Hematopoietic multipotent progenitor cell treated with erythropoietin and hydrocortisone succinate and interleukin-3 and kit ligand, for 8 days (in vitro differentiated cells): ENCODE measurements at regions not wholly inside any gene's neighbourhood (a gene's known extent, or its start where the extent isn't known, plus 50 kb on each side); places are given as distances from the start of the nearest gene placed in this dataset.
"Not testable (repeated sequence)": the region's sequence is repeated elsewhere in the genome, so short reads cannot be mapped to it uniquely, and the experiment has no call there.

ENCODE experiments used
- DNase-seq: peaks from one replicate; pipeline ENCODE4 v3.0.0-alpha.2; 2015

DNA sequence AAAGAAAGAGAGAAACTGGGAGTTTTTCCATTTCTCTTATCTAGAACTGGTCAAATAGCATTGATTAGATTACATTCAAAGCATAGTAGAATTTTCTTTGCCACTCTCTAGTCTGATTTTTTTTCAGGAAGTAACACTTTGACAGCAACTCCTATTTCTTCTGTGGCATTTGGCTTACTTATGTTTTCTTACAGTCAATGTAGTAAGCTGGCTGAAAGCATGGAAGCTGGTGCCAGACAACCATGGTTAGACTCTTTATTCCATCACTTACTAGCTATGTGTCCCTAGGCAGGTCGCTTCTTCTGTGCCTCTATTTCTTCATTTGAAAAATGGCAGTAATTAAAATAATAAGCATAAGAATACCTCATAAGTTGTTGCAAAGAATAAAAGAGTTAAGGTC, 54.2 kb upstream of the OPRM1 start:
- DNase-seq = no peak

DNA sequence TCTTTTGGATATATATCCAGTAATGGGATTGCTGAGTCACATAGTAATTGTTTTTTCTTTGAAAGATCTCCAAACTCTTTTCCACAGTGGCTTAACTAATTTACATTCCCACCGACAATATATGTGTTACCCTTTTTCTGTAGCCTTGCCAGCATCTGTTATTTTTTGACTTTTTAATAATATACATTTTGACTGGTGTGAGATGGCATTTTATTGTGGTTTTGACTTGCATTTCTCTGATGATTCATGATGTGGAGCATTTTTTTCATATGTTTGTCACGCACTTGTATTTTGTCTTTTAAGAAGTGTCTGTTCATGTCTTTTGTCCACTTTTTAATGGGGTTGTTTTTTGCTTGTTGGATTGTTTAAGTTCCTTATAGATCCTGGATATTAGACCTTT, 58.9 kb upstream of the OPRM1 start:
- no peak for DNase-seq

DNA sequence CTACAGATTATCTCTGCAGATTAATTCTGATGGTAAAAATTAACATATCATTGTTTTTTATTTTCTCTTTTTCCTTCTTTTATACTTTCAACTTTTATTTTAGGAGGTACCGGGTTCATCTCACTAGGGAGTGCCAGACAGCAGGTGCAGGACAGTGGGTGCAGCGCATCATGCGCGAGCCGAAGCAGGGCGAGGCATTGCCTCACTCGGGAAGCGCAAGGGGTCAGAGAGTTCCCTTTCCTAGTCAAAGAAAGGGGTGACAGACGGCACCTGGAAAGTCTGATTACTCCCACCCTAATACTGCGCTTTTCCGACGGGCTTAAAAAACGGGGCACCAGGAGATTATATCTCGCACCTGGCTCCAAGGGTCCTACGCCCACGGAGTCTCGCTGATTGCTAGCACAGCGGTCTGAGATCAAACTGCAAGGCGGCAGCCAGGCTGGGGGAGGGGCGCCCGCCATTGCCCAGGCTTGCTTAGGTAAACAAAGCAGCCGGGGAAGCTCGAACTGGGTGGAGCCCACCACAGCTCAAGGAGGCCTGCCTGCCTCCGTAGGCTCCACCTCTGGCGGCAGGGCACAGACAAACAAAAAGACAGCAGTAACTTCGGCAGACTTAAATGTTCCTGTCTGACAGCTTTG, 60.0 kb upstream of the OPRM1 start:
- not testable (repeated sequence) for DNase-seq

DNA sequence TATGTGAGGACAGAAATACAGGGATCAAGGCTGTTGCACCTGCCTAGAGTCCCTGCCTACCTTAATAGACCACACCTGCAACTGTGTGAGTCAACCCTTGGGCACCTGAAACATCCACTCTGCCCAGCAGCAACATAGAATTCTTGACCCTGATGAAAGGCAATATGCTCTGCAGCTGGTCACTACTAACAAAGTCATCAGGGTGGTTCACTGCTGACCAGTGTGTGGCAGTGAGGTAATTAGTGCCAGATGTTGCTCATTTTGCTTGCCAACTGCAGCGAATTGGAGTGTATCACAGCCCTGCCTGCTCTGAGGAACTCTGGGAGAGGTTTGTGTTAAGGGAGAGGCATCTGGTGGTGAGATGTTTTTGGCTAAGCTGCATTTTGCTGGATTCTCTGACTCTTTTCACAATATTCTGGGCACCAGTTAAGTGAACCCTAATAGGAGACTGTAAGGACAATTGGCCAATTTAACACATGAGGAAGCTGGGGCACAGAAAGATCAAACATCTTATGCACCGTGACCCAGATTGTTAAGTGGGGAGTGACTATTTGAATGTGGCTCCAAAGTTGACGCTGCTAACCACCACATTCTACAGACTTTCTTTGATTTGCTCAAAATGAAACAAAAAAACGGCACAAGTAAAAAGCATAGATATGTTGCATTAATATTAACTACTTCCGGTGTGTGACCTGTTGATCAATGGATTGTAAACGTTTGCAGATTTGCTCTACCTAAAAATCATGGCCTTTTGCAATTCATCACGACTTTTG, 61.9 kb upstream of the OPRM1 start:
- DNase-seq = no peak

DNA sequence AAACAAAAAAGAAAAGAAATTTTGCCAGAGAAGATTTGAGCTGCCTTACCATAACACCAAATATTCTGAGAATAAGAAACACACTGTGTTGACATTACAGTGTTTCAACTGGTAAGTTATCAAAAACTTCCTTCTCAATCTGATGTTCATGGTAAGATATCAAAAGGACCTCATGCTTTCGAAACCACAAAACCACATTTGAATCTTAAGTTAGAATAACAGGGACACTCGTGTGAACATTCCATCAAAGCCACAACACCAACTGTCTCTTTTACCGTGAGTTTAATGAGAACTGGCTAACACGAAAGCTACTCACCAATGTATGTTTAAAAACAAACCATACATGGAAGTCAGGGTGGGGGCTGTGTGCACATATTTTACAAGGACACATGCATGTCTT, 73.0 kb upstream of the OPRM1 start:
- peak; percentile 2 for DNase-seq

DNA sequence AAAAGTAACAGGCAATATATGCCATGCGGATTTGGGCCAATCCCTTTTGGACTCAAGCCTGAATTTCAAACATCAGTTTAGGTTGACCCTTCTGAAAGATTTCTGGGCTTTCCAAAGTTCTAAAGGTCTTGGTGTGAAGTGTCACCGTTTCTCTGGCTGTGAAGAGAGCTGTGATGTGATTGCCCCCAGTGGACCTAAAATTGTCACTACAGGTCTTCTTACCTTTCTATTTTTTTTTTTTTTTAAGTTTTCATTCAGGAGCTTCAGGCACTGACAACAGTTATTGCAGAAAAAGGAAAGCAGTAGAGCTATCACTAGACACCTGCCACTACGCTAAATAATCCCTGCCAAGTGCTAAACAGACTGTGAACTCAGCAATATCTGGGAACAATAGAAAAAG, 75.7 kb upstream of the OPRM1 start:
- no peak for DNase-seq

DNA sequence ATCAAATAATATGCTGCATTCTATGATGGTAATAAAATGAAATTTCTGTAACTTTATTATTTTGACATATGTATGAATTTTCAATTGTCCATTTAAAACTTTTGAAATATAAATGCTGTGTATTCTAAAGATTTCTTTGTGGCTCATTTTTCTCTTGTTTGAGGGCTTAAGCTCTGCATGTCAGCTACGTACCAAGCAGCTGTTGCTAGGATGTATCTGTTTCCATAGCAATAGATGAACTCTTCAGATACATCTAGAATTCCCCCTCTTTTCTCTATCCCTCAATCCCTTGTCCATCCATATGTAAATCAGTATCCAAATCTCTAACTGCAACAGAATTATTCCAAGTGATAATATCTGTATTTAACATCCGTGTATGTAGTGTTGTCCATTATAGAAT, 76.5 kb upstream of the OPRM1 start:
- no peak for DNase-seq

DNA sequence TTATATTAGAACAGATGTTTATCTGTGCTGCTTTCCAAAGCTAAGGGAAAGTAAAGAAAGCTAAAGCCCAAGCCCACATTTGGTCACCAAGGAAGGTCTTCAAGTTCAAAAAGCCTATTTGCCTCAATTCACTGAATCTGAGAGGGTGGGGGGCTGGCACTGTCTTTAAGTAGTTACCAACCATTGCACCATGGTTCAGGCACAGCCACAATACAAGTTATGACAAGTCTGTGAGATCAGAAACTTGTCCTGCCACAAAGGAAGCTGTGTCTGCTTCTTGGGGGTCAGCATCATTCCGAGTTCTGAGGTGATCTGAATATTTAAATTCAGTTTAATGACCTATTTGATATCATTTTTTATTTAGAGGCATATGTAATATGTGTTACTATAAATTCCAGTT, 78.3 kb upstream of the OPRM1 start:
- no peak for DNase-seq

DNA sequence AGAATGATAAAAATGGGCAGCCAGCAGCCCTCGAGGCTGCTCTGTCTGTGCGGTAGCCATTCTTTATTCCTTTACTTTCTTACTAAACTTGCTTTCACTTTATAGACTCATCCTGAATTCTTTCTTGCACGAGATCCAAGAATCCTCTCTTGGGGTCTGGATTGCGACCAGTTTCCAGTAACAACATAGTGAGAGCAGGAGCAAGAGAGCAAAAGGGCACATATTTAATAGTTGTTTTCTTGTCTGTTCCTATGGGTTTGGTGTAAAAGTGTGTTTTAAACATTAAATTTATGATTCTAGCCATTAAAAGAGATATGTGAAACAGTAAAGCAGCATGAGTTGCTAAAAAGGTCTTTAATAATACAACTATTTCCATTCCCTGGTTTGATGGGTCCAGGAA, 78.8 kb upstream of the OPRM1 start:
- DNase-seq = no peak

DNA sequence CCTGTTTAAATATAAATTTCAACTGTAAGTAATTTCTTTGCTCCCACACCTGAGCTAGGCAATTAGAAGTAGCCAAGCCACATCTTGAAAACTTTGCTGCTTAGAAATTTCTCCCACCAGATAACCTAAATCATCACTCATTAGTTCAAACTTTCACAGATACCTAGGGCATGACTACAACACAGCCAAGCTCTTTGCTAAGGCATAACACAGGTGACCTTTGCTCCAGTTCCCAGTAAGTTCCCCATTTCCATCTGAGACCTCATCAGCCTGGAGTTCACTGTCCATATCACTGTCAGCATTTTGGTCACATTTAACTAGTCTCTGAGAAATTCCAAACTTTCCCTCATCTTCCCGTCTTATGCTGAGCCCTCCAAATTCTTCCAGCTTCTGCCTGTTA, 79.8 kb upstream of the OPRM1 start:
- DNase-seq = no peak

DNA sequence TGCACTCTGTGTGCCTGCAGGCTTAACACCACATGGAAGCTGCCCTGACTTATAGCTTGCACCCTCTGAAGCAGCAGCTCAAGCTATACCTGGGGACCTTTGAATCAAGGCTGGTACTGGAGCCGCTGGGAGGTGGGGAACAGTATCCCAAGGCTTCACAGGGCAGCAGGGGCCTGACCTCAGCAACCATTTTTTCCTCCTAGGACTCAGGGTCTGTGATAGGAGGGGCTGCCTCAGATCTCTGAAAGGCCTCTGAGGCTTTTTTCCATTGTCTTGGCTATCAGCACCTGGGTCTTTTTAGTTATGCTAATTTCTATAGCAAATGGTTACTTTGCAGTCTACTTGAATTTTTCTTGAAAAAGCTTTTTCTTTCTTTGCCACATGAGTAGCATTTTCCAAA, 80.2 kb upstream of the OPRM1 start:
- DNase-seq = no peak

DNA sequence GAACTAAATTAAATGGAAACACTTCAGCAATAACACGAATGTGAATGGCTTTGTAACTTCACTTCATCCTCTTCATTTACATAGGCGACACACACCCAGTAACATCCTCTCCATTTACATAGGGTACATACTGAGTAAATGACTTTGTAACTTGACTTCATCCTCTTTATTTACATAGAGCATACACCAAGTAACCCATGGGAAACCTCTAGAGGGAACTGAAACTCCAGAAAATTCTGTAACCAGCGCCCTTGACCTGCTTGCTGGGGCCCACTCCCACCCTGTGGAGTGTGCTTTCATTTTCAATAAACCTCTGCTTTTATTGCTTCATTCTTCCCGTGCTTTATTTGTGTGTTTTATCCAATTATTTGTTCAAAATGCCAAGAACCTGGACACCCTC, 81.6 kb upstream of the OPRM1 start:
- DNase-seq = no peak

DNA sequence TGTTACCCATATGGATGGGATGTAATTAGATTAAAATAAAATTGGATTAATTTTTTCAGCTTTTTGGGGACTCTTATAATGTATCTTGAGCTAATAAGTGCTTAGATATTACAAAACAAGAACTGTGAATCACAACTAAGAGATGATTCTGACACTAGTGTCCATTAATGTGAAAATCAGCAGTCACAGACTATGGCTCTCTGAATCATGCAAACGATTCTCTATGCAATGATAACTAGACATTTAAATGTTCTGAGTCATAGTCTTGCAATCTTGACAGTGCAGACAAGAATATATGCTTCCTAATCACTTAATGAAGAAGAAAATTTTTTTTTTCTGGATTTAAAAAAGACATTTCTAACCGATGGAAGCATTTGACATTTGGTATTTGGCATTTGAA, 82.2 kb upstream of the OPRM1 start:
- DNase-seq = no peak

DNA sequence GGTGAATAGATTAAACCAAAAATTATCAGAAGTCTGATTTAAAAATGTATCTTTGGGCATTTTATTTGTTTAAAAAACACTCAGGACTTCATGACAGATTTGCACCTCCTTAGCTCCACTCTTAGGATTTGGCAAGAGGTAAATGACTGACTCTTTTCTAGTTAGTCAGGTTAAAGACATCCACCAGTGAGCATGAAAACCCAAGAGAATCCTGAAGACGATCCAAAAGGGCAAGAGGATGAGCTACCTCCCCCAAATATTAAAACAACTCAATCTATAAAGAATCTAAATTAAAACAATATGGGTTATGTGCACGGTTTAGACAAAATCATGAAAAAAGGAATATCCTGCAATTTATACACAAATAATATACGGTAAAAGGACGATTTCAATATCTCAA, 89.4 kb upstream of the OPRM1 start:
- DNase-seq = no peak

DNA sequence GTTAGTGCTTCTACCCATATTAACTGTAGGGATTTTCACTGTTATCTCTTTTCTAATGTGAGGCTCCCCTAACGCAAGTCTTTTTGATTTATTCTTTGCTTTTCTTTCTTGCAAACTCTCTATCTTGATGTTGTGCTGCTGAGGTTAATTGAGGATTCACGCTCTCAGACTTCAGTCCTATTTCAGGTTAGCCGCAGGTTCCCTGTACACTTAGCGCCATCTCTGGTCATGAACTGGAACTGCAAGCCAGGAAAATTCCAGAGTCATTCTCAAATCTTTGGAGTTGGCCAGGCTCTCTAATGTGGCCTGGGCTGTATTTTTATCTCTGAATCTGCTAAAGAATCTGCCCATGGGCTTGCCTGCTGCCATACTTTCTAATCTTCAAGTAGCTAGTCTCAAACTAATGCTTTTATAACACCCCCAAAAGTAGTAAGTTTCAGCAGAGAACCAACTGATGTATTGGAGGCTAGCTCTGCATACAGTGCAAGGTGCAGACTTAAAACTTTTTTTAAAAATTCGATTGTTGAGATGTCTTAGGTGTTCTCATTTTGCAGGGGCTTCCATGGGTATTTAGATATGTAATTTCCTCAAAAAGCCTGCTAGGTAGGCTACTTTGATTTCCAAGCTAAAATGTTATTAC, 91.1 kb upstream of the OPRM1 start:
- DNase-seq = peak; percentile 7

DNA sequence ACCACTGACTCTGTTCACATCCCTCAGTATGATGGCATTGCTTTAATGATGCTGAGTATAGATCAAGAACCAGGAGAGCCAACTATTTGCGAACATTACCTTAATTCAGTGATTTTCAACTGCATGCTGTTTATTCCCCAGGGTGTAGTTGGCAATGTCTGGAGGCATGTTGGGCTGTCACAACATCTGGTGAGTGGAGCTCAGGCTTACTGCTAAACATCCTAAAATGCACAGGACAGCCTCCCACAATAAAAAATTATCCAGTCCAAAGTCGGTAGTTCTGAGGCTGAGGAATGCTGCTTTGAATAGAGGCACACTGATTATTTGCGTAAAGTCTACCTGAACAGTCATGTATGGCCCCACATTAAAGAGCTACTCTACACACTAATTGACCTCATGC, 94.8 kb upstream of the OPRM1 start:
- no peak for DNase-seq

DNA sequence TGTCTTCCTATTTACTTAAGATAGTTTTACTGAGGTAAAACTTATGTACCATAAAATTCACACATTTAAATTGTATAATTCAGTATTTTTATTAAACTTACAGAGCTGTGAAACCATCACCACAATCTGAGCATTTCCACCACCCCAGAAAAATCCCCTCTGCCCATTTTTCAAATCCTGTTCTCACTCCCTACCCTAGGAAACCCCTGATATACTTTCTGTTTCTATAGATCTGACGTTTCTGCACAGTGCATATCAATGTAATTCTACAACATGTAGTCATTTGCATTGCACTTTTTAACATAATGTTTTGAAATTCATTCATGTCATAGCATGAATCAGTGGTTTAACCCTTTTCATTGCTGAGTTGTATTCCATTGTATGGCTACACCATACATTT, 96.7 kb upstream of the OPRM1 start:
- DNase-seq = no peak

DNA sequence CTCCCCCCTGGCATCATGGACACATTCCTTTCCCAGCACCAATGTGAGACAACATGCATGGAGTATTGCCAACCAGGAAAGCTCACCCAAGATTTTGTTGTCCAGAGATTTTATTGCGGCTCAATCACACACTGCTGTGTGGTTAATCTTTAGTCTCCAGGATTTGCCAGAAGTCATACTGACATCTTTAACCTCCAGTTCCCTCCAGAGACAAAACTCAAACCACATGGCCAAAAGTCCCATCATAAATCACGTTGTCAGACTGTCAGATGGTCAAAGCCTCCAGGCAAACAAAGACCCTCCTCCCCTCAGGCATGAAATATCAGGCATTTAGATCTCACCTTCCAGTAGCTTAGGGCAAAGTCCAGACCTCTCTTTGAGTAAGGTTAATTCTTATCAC, 97.3 kb upstream of the OPRM1 start:
- DNase-seq = no peak

DNA sequence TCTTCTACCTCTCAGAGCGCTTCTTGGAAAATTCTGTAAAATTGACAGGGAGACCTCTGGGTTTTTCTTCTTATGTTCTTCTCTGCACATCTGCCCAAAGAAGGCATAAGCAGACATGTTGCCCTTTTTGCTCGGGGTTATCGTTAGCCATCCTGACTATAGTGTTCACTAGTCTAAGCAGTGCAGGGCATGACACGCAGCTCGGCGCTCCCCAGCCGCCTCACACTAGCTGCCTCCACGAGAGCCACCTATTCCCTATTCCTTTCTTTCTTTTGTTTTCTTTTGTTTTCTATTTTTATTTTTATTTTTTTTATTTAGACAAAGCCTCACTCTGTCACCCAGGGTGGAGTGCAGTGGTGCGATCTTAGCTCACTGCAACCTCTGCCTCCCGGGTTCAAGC, 100.2 kb upstream of the OPRM1 start:
- no peak for DNase-seq

DNA sequence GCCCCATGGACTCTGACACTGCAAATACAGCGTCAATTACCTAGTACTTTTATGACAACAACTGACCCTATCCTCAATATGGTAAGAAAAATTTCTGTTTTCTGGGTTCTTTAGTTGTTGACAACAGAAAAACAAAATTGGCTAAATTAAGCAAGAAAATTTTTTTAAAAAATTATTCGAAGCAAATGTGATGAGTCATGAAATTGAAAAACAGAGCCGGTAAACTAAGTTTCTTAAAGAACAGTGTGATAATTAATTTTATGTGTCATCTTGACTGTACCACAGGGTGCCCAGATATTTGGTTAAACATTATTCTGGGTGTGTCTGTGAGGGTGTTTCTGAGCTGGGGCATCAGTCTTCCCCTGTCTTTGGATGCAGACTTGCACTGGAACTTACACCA, 107.6 kb upstream of the OPRM1 start:
- DNase-seq = no peak

DNA sequence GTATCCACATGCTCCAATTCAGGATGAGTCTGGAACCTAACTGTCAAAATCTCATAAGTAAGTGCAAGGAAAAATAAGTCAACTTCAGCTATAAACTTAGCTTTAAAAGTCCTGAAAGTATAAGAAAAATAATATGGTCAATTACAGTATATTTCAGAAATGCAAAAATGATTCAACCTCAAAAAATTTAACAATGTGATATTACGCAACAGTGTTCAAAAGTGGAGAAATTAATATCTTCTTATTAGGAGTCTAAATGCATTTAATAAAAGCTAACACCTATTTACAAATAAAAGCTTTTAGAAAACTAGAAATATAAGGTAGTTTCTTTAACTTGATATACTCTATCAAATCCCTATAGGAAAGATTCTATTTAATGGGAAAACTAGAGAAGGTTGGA, 111.2 kb upstream of the OPRM1 start:
- no peak for DNase-seq

DNA sequence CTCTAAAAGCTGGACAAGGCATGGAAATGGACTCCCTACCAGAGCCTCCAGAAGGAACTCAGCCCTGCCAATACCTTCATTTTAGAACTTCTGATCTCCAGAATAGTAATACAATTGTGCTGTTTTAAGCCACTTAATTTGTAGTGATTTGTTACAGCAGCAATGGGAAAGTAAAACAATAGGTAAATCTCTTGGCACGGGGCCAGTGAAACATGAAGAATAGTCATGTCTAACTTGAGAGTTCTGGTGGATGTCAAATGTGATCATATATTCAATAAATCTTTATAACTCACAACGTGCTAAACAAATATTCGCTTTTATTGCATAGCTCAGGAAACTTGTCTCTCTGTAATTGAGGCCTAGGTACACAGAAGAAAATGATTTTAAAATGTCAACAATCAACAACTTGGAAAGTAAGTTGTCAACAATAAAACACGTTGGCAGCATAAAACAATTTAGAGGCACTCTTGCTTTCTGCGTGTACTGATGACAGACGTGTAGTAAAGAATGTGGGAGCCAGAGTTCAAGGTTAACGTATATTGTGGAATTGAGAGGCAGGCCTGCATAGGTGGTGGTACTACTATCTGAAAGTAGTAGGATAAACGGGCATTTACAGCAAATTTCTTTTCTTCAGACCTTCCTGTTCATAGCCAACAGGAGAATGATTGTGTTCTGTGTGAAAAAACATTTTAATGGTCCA, 140.5 kb upstream of the OPRM1 start:
- DNase-seq = no peak

DNA sequence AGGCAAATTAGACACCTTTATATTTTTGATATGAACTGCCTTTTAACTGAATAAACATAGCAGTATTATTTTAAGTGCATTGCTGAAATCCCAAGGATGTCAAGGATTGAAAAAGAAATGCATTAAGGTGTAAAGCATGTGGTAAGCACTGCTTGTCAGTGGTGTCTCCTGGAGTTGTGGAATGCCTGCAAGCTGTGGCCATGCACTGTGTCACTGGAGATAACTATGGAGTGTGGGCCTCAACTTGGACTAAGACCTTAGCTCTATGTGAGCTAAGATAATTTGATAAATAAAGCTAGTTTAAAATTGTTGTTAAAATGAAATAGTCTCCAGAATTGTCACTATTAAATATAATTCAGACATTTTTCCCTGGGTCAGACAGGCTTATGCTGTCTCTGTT, 156.6 kb upstream of the OPRM1 start:
- no peak for DNase-seq

DNA sequence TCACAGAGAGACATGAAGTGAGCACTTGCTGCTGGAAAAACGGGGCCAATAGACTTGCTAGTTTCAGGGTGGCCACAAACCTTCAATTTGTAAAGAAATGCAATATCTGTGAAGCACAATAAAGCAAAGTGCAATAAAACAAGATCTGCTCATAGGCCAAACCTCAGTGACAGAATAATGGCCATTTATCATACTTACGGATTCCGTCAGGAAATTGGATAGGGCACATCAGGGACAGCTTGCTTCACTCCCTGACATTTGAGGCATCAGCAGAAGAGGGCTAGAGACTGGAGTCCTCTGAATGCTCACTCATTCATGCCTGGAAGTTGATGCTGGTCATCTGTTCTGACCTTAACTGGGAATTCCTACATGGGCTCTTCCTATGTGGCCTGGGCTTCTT, 165.5 kb upstream of the OPRM1 start:
- no peak for DNase-seq
